KMS-11 (cell line): ENCODE measurements at regions not wholly inside any gene's neighbourhood (a gene's known extent, or its start where the extent isn't known, plus 50 kb on each side); places are given as distances from the start of the nearest gene placed in this dataset.
"Not testable (repeated sequence)": the region's sequence is repeated elsewhere in the genome, so short reads cannot be mapped to it uniquely, and the experiment has no call there.

ENCODE experiments used
- H2AFZ ChIP-seq: fragments of 200-600 bp; sonication (generic); 2 replicates; pipeline ENCODE4 v1.6.1; 2016; ENCODE audit warnings: antibody characterized with exemption, mixed run types, low read depth
- H3K27ac ChIP-seq: fragments of 200-600 bp; sonication (generic); 2 replicates; pipeline ENCODE4 v1.6.1; 2016; ENCODE audit warnings: mild to moderate bottlenecking, mixed run types
- H3K27me3 ChIP-seq: fragments of 200-600 bp; sonication (generic); 2 replicates; pipeline ENCODE4 v1.6.1; 2017; ENCODE audit warnings: mild to moderate bottlenecking, low read depth, mixed run types, moderate library complexity; ENCODE audit not compliant: insufficient read depth
- H3K36me3 ChIP-seq: fragments of 200-600 bp; sonication (generic); 2 replicates; pipeline ENCODE4 v1.6.1; 2017; ENCODE audit warnings: mild to moderate bottlenecking, mixed run types; ENCODE audit not compliant: insufficient read depth
- H3K4me1 ChIP-seq: fragments of 200-600 bp; sonication (generic); 2 replicates; pipeline ENCODE4 v1.6.1; 2016; ENCODE audit warnings: mild to moderate bottlenecking, low read depth, mixed run types; ENCODE audit not compliant: poor library complexity, severe bottlenecking
- H3K4me2 ChIP-seq: fragments of 200-600 bp; sonication (generic); 2 replicates; pipeline ENCODE4 v1.7.0; 2016; ENCODE audit warnings: mild to moderate bottlenecking, mixed run types
- H3K4me3 ChIP-seq: fragments of 200-600 bp; sonication (generic); IDR thresholded peaks from 2 replicates; pipeline ENCODE4 v1.6.1; 2017; ENCODE audit warnings: low read depth, low read length, mixed read lengths; ENCODE audit not compliant: insufficient read depth
- H3K79me2 ChIP-seq: fragments of 200-600 bp; sonication (generic); 2 replicates; pipeline ENCODE4 v1.6.1; 2016; ENCODE audit warnings: low read depth, mixed run types; ENCODE audit not compliant: insufficient read depth
- H3K9ac ChIP-seq: fragments of 200-600 bp; sonication (generic); 2 replicates; pipeline ENCODE4 v1.6.1; 2016; ENCODE audit warnings: mild to moderate bottlenecking, mixed run types
- H4K20me1 ChIP-seq: fragments of 200-600 bp; sonication (generic); 2 replicates; pipeline ENCODE4 v1.6.1; 2016; ENCODE audit warnings: mild to moderate bottlenecking, mixed run types; ENCODE audit not compliant: insufficient read depth
- CTCF ChIP-seq: fragments of 200-600 bp; sonication (generic); conservative IDR thresholded peaks from 2 replicates; pipeline ENCODE4 v1.6.1; 2017; ENCODE audit warnings: low read depth, mild to moderate bottlenecking, antibody characterized with exemption, low read length, moderate library complexity, mixed read lengths

- H2AFZ ChIP-seq = no peak overlapping the region
- H3K4me2 ChIP-seq = no peak overlapping the region
- H3K27ac ChIP-seq = no peak overlapping the region
- no peak overlapping the region for H3K9ac ChIP-seq
- no peaks in the 10 kb centered on the region for H3K79me2 ChIP-seq
- H3K36me3 ChIP-seq = no peaks in the 10 kb centered on the region
- no peak overlapping the region for H3K4me3 ChIP-seq
- no peaks in the 10 kb centered on the region for H3K4me1 ChIP-seq
- H3K27me3 ChIP-seq = no peaks in the 10 kb centered on the region
- no peaks in the 10 kb centered on the region for H4K20me1 ChIP-seq
- no peak for TF ChIP-seq CTCF
These were observed 108.8 kb upstream of the ZEB1 start for GRCh38 chr10:31210190-31210589.

GRCh38 chr10:31213959-31214358, 105.1 kb upstream of the ZEB1 start:
- no peaks in the 10 kb centered on the region for H3K79me2 ChIP-seq
- H3K27me3 ChIP-seq = no peaks in the 10 kb centered on the region
- TF ChIP-seq CTCF = no peak
- no peak overlapping the region for H3K4me2 ChIP-seq
- no peak overlapping the region for H3K27ac ChIP-seq
- H3K4me1 ChIP-seq = no peaks in the 10 kb centered on the region
- H4K20me1 ChIP-seq = no peaks in the 10 kb centered on the region
- H3K4me3 ChIP-seq = no peak overlapping the region
- no peak overlapping the region for H3K9ac ChIP-seq
- no peak overlapping the region for H2AFZ ChIP-seq
- no peaks in the 10 kb centered on the region for H3K36me3 ChIP-seq

GRCh38 chr10:31215052-31215451, 104.0 kb upstream of the ZEB1 start:
- no peaks in the 10 kb centered on the region for H3K27me3 ChIP-seq
- no peaks in the 10 kb centered on the region for H3K4me1 ChIP-seq
- H4K20me1 ChIP-seq = no peaks in the 10 kb centered on the region
- no peak overlapping the region for H3K4me3 ChIP-seq
- H2AFZ ChIP-seq = no peak overlapping the region
- no peak overlapping the region for H3K9ac ChIP-seq
- no peak overlapping the region for H3K4me2 ChIP-seq
- no peaks in the 10 kb centered on the region for H3K36me3 ChIP-seq
- no peak for TF ChIP-seq CTCF
- H3K79me2 ChIP-seq = no peaks in the 10 kb centered on the region
- no peak overlapping the region for H3K27ac ChIP-seq

- no peak for TF ChIP-seq CTCF
- H3K9ac ChIP-seq = no peak overlapping the region
- no peak overlapping the region for H3K4me2 ChIP-seq
- H3K36me3 ChIP-seq = no peaks in the 10 kb centered on the region
- H3K4me1 ChIP-seq = no peaks in the 10 kb centered on the region
- H3K4me3 ChIP-seq = no peak overlapping the region
- no peak overlapping the region for H3K27ac ChIP-seq
- no peak overlapping the region for H2AFZ ChIP-seq
- H3K27me3 ChIP-seq = no peaks in the 10 kb centered on the region
- H4K20me1 ChIP-seq = no peaks in the 10 kb centered on the region
- no peaks in the 10 kb centered on the region for H3K79me2 ChIP-seq
These were observed 99.7 kb upstream of the ZEB1 start for GRCh38 chr10:31219306-31219705.

- H2AFZ ChIP-seq, H3K27ac ChIP-seq, H3K4me2 ChIP-seq, H3K4me1 ChIP-seq, H3K9ac ChIP-seq, H3K4me3 ChIP-seq, H3K79me2 ChIP-seq, H3K27me3 ChIP-seq, H3K36me3 ChIP-seq, H4K20me1 ChIP-seq: not testable (repeated sequence)
These were observed 90.2 kb upstream of the ZEB1 start for GRCh38 chr10:31228780-31229179.
